SU-DHL-6 (cell line): ENCODE measurements at regions not wholly inside any gene's neighbourhood (a gene's known extent, or its start where the extent isn't known, plus 50 kb on each side); places are given as distances from the start of the nearest gene placed in this dataset.

ENCODE experiments used
- H2AFZ ChIP-seq: fragments of 200-600 bp; sonication (generic); 2 replicates; pipeline ENCODE4 v1.6.1; 2014; ENCODE audit warnings: low read depth, mild to moderate bottlenecking, moderate library complexity, mixed read lengths, antibody characterized with exemption, low read length; ENCODE audit not compliant: severe bottlenecking
- H3F3A ChIP-seq: fragments of 200-600 bp; shearing (Covaris generic); 2 replicates; pipeline ENCODE4 v1.6.0; 2016; ENCODE audit warnings: antibody characterized with exemption, mild to moderate bottlenecking; ENCODE audit not compliant: insufficient read depth
- H3K27ac ChIP-seq: fragments of 200-600 bp; sonication (generic); 2 replicates; pipeline ENCODE4 v1.5.1; 2016; ENCODE audit warnings: low read depth, mild to moderate bottlenecking, low read length, moderate library complexity, mixed read lengths
- H3K27me3 ChIP-seq: fragments of 200-600 bp; sonication (generic), shearing (Covaris generic); 2 replicates; pipeline ENCODE4 v1.6.0; 2014; ENCODE audit warnings: mild to moderate bottlenecking, low read length
- H3K36me3 ChIP-seq: fragments of 200-600 bp; sonication (generic); 2 replicates; pipeline ENCODE4 v1.6.1; 2014; ENCODE audit warnings: mild to moderate bottlenecking, low read length, mixed read lengths
- H3K4me2 ChIP-seq: fragments of 300-600, 200-600 bp; shearing (Covaris generic), sonication (generic); 2 replicates; pipeline ENCODE4 v1.6.0; 2014; ENCODE audit warnings: low read length, low read depth, mild to moderate bottlenecking; ENCODE audit not compliant: poor library complexity, severe bottlenecking
- H3K4me3 ChIP-seq: fragments of 200-600 bp; sonication (generic); 2 replicates; pipeline ENCODE4 v1.5.1; 2014; ENCODE audit warnings: antibody characterized with exemption, low read length, mild to moderate bottlenecking, mixed read lengths; ENCODE audit not compliant: insufficient read depth, poor library complexity, severe bottlenecking
- H3K79me2 ChIP-seq: fragments of 200-600 bp; sonication (generic); 2 replicates; pipeline ENCODE4 v1.6.1; 2014; ENCODE audit warnings: mild to moderate bottlenecking, low read length, moderate library complexity; ENCODE audit not compliant: insufficient read depth
- H3K9ac ChIP-seq: fragments of 200-600 bp; sonication (generic); 2 replicates; pipeline ENCODE4 v1.7.0; 2014; ENCODE audit warnings: mild to moderate bottlenecking, low read length
- H3K9me2 ChIP-seq: fragments of 200-600 bp; sonication (generic); replicated peaks from 2 replicates; pipeline ENCODE4 v1.6.1; 2014; ENCODE audit warnings: low read length; ENCODE audit not compliant: insufficient read depth
- H3K9me3 ChIP-seq: fragments of 200-600 bp; sonication (generic); 2 replicates; pipeline ENCODE4 v1.6.1; 2014; ENCODE audit warnings: low read length, mixed read lengths; ENCODE audit not compliant: insufficient read depth
- H4K20me1 ChIP-seq: fragments of 200-600 bp; sonication (generic); 2 replicates; pipeline ENCODE4 v1.6.1; 2014; ENCODE audit warnings: low read depth, mild to moderate bottlenecking, antibody characterized with exemption, low read length, moderate library complexity, mixed read lengths
- EZH2phosphoT487 ChIP-seq: fragments of 200-600 bp; sonication (generic), shearing (Covaris generic); conservative IDR thresholded peaks from 2 replicates; pipeline ENCODE4 v1.6.1; 2018; ENCODE audit warnings: mild to moderate bottlenecking, antibody characterized with exemption, low read length, moderate library complexity, mixed read lengths
- TF ChIP-seq, protein P1 (sequence below): fragments of 200-600 bp; sonication (generic); IDR thresholded peaks from one replicate; pipeline ENCODE4 v1.5.1; 2017; ENCODE audit warnings: antibody characterized with exemption, mild to moderate bottlenecking, low read length, moderate library complexity; ENCODE audit not compliant: insufficient read depth, poor library complexity, severe bottlenecking

DNA sequence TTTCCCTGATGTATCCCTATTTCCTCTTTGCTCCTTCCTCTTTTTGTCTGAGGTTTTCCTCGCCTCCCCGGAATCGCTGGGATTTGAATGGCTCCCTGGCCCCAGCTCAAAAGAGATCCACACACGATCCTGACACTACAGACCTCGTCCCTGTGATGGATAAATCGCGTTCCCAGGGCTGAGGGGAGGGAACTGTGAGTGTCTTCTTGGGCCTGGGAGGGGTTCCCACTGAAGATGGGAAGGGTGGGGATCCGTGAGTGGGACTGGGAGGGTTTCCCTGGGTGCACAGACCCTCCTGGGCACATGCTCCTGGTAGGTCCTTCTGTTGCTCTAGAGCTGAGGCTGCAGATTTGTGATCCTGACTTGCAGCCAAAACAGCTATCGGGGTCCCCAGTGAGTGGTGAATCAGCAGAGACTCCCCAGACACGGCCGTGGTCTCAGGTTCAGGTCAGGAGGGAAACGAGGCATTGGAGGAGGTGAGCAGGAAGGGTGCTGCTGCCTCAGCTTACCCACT is 591.0 kb downstream of the PTPRU start:
- no peak overlapping the region for H3K9ac ChIP-seq
- no peaks in the 10 kb centered on the region for H3K9me3 ChIP-seq
- H4K20me1 ChIP-seq, result no peaks in the 10 kb centered on the region
- no peaks in the 10 kb centered on the region for H3K36me3 ChIP-seq
- H3K4me2 ChIP-seq, result no peak overlapping the region
- no peaks in the 10 kb centered on the region for H3F3A ChIP-seq
- no peaks in the 10 kb centered on the region for H3K79me2 ChIP-seq
- H3K27me3 ChIP-seq, result no peaks in the 10 kb centered on the region
- no peak for TF ChIP-seq EZH2phosphoT487
- TF ChIP-seq, protein P1, sequence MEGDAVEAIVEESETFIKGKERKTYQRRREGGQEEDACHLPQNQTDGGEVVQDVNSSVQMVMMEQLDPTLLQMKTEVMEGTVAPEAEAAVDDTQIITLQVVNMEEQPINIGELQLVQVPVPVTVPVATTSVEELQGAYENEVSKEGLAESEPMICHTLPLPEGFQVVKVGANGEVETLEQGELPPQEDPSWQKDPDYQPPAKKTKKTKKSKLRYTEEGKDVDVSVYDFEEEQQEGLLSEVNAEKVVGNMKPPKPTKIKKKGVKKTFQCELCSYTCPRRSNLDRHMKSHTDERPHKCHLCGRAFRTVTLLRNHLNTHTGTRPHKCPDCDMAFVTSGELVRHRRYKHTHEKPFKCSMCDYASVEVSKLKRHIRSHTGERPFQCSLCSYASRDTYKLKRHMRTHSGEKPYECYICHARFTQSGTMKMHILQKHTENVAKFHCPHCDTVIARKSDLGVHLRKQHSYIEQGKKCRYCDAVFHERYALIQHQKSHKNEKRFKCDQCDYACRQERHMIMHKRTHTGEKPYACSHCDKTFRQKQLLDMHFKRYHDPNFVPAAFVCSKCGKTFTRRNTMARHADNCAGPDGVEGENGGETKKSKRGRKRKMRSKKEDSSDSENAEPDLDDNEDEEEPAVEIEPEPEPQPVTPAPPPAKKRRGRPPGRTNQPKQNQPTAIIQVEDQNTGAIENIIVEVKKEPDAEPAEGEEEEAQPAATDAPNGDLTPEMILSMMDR, result no peak
- no peak overlapping the region for H3K4me3 ChIP-seq
- H3K27ac ChIP-seq, result no peak overlapping the region
- H3K9me2 ChIP-seq, result no peaks in the 10 kb centered on the region
- H2AFZ ChIP-seq, result no peak overlapping the region

DNA sequence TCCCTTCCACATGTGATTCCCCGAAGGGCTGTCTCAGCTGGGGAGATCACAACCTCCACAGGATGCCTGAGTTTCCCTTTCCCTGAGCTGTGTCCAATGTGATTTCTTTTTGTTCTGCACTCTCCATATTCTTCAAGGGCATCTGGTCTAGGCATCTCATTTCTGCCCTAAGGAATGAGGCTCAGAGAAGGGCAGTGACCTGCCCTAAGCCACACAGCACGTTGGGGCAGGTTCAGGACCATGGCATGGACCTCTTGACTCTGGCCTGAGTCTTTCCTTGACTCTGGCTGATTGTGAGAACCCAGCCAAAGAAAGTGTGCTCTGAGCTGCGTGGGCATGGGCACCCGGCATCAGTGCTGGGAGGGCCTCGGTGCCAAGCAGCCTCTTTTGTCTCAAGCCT is 590.3 kb downstream of the PTPRU start:
- H3K9me2 ChIP-seq, result no peaks in the 10 kb centered on the region
- H3K27ac ChIP-seq, result no peak overlapping the region
- no peaks in the 10 kb centered on the region for H3F3A ChIP-seq
- H3K79me2 ChIP-seq, result no peaks in the 10 kb centered on the region
- TF ChIP-seq, protein P1, result no peak
- TF ChIP-seq EZH2phosphoT487, result no peak
- H3K4me3 ChIP-seq, result no peak overlapping the region
- no peak overlapping the region for H3K4me2 ChIP-seq
- no peaks in the 10 kb centered on the region for H3K9me3 ChIP-seq
- H3K27me3 ChIP-seq, result no peaks in the 10 kb centered on the region
- no peaks in the 10 kb centered on the region for H3K36me3 ChIP-seq
- H2AFZ ChIP-seq, result no peak overlapping the region
- no peak overlapping the region for H3K9ac ChIP-seq
- H4K20me1 ChIP-seq, result no peaks in the 10 kb centered on the region

DNA sequence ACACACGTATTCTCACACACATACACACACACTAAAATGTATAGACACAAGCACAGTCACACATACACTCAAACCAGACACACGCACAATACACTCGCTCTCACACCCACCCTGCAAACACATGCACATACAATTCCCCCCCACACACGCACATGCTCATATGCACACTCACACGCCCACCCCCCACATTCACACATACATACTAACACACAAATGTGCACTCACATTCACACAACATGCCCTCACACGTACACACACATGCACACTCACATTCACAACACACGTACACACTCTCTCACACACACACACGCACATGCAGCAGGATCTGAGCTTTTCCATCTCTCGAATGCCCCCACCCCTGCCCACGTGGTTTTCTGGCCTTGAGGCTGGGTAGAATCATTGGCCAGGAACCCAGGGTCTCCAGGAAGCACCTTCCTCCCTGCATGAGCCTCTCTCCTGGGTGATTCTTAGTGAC is 589.7 kb downstream of the PTPRU start:
- H3K9me3 ChIP-seq, result no peaks in the 10 kb centered on the region
- H3K4me2 ChIP-seq, result no peak overlapping the region
- H3K9me2 ChIP-seq, result no peaks in the 10 kb centered on the region
- H3K36me3 ChIP-seq, result no peaks in the 10 kb centered on the region
- no peak overlapping the region for H3K27ac ChIP-seq
- TF ChIP-seq EZH2phosphoT487, result no peak
- TF ChIP-seq, protein P1, result no peak
- H3K4me3 ChIP-seq, result no peak overlapping the region
- H3K27me3 ChIP-seq, result no peaks in the 10 kb centered on the region
- no peaks in the 10 kb centered on the region for H3F3A ChIP-seq
- H3K9ac ChIP-seq, result no peak overlapping the region
- H4K20me1 ChIP-seq, result no peaks in the 10 kb centered on the region
- no peaks in the 10 kb centered on the region for H3K79me2 ChIP-seq
- H2AFZ ChIP-seq, result no peak overlapping the region
